SK-N-SH (cell line): ENCODE measurements at regions not wholly inside any gene's neighbourhood (a gene's known extent, or its start where the extent isn't known, plus 50 kb on each side); places are given as distances from the start of the nearest gene placed in this dataset.

Experiments used
- EP300 ChIP-seq, 2 experiments: IDR thresholded peaks; 2 replicates each; pipeline versions ENCODE4 v1.4.0 to v1.6.1; 2012; ENCODE audit warnings: borderline replicate concordance in 1 of 2, low read depth in 1 of 2, low read length in 1 of 2
- EZH2phosphoT487 ChIP-seq: fragments of 200-600 bp; sonication (generic); IDR thresholded peaks from 2 replicates; pipeline ENCODE4 v1.6.1; 2017; ENCODE audit warnings: low read depth, mixed run types, mild to moderate bottlenecking, antibody characterized with exemption, moderate library complexity, borderline replicate concordance
- JUND ChIP-seq: IDR thresholded peaks from 2 replicates; pipeline ENCODE4 v1.4.0; 2012
- POLR2AphosphoS5 ChIP-seq: IDR thresholded peaks from 2 replicates; pipeline ENCODE4 v1.6.1; 2012; ENCODE audit warnings: low read depth, low read length
- RCOR1 ChIP-seq: fragments of 150-350 bp; IDR thresholded peaks from 2 replicates; pipeline ENCODE4 v1.6.1; 2017; ENCODE audit warnings: antibody characterized with exemption, low read length
- TAF1 ChIP-seq: IDR thresholded peaks from 2 replicates; pipeline ENCODE4 v1.6.1; 2012; ENCODE audit warnings: low read depth, mild to moderate bottlenecking, low read length, moderate library complexity, borderline replicate concordance
- TF ChIP-seq, protein P1 (sequence below): fragments of 200-600 bp; sonication (generic); IDR thresholded peaks from 2 replicates; pipeline ENCODE4 v1.6.1; 2017; ENCODE audit warnings: antibody characterized with exemption, mild to moderate bottlenecking, moderate library complexity
- TF ChIP-seq, protein P2 (sequence below): fragments of 150-350 bp; IDR thresholded peaks from 2 replicates; pipeline ENCODE4 v1.6.1; 2017; ENCODE audit warnings: antibody characterized with exemption, low read length, low read depth, borderline replicate concordance
- TF ChIP-seq, protein P3 (sequence below): IDR thresholded peaks from 2 replicates; pipeline ENCODE4 v1.4.0; 2012; ENCODE audit warnings: low read depth
- TF ChIP-seq, protein P4 (sequence below): IDR thresholded peaks from 2 replicates; pipeline ENCODE4 v1.6.1; 2012; ENCODE audit warnings: mild to moderate bottlenecking, low read depth, low read length, moderate library complexity

DNA sequence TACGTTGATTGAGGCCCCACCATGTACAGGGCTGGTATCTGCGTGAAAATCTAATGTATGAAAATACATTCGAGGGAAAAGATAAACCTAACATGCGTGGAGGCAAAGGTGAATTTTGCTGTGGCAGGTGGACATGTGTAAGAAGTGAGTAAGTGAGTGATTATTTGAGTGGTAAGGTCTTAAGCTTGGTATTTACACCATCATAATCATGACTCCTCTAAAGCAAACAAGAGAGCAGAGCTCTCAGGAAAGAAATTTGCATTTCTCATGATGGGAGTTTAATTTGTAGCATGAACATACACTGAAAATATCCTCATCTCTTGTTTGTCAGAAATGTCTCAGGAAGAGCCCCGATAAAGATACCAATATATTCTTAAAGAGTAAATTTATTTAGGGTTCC is 260.6 kb downstream of the PSAT1 start:
- TF ChIP-seq, protein P1, sequence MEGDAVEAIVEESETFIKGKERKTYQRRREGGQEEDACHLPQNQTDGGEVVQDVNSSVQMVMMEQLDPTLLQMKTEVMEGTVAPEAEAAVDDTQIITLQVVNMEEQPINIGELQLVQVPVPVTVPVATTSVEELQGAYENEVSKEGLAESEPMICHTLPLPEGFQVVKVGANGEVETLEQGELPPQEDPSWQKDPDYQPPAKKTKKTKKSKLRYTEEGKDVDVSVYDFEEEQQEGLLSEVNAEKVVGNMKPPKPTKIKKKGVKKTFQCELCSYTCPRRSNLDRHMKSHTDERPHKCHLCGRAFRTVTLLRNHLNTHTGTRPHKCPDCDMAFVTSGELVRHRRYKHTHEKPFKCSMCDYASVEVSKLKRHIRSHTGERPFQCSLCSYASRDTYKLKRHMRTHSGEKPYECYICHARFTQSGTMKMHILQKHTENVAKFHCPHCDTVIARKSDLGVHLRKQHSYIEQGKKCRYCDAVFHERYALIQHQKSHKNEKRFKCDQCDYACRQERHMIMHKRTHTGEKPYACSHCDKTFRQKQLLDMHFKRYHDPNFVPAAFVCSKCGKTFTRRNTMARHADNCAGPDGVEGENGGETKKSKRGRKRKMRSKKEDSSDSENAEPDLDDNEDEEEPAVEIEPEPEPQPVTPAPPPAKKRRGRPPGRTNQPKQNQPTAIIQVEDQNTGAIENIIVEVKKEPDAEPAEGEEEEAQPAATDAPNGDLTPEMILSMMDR, result no peak
- TF ChIP-seq EP300 (IDR thresholded peaks at IDR 0.05; ENCODE audit: borderline replicate concordance in 1 of 2, low read depth in 1 of 2, low read length in 1 of 2) (no peak), TAF1 (no peak), EZH2phosphoT487 (no peak), JUND (no peak), POLR2AphosphoS5 (no peak), RCOR1 (no peak)
- TF ChIP-seq, protein P2, sequence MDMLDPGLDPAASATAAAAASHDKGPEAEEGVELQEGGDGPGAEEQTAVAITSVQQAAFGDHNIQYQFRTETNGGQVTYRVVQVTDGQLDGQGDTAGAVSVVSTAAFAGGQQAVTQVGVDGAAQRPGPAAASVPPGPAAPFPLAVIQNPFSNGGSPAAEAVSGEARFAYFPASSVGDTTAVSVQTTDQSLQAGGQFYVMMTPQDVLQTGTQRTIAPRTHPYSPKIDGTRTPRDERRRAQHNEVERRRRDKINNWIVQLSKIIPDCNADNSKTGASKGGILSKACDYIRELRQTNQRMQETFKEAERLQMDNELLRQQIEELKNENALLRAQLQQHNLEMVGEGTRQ, result no peak
- TF ChIP-seq, protein P3, sequence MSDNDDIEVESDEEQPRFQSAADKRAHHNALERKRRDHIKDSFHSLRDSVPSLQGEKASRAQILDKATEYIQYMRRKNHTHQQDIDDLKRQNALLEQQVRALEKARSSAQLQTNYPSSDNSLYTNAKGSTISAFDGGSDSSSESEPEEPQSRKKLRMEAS, result no peak
- TF ChIP-seq, protein P4, sequence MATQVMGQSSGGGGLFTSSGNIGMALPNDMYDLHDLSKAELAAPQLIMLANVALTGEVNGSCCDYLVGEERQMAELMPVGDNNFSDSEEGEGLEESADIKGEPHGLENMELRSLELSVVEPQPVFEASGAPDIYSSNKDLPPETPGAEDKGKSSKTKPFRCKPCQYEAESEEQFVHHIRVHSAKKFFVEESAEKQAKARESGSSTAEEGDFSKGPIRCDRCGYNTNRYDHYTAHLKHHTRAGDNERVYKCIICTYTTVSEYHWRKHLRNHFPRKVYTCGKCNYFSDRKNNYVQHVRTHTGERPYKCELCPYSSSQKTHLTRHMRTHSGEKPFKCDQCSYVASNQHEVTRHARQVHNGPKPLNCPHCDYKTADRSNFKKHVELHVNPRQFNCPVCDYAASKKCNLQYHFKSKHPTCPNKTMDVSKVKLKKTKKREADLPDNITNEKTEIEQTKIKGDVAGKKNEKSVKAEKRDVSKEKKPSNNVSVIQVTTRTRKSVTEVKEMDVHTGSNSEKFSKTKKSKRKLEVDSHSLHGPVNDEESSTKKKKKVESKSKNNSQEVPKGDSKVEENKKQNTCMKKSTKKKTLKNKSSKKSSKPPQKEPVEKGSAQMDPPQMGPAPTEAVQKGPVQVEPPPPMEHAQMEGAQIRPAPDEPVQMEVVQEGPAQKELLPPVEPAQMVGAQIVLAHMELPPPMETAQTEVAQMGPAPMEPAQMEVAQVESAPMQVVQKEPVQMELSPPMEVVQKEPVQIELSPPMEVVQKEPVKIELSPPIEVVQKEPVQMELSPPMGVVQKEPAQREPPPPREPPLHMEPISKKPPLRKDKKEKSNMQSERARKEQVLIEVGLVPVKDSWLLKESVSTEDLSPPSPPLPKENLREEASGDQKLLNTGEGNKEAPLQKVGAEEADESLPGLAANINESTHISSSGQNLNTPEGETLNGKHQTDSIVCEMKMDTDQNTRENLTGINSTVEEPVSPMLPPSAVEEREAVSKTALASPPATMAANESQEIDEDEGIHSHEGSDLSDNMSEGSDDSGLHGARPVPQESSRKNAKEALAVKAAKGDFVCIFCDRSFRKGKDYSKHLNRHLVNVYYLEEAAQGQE, result no peak
